NCI-H2196 treated with DMSO at 0.1 percent for 48 hours (cell line): ENCODE measurements at regions not wholly inside any gene's neighbourhood (a gene's known extent, or its start where the extent isn't known, plus 50 kb on each side); places are given as distances from the start of the nearest gene placed in this dataset.

Experiments used
- DNase-seq: peaks from one replicate; lab custom pipeline; 2025; ENCODE audit not compliant: unreplicated experiment; lab: John Stamatoyannopoulos, UW

DNA sequence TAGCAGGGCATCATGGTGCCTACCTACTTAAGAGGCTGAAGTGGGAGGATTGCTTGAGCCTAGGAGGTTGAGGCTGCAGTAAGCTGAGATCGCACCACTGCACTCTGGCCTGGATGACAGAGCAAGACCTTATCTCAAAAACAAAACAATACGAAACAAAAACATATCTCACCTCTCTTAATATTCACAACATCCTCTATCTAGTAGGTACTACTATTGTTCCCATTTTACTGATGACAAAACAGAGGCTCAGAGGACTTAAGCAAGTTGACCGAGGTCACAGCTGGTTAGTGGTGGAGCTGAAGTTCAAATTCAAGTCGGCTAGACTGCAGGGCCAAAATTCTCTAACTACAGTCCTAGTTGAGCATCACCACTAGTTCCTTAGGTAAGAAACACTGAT lies 172.3 kb upstream of the EEA1 start:
- no peak for DNase-seq

DNA sequence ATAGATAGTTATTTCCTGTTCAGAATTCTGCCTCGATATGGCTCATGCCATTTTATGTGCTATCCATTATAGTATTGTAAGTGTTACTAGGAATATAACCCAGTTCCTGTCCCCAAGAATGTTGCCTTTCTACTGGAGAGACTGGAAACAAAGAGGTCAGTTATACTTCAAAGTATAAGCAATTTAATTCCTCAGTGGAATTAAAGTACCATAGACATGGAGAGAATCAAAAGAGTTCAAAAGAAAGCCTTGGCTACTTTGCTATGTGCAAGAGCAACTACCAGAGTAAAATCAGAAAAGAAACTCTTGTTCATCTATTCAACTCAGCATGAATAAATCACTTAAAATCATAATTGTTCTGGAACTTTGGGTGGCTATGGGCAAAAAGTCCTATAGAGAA lies 173.2 kb upstream of the EEA1 start:
- DNase-seq = no peak

- no peak for DNase-seq
Measured at GRCh38 chr12:93102744-93103143, 173.6 kb upstream of the EEA1 start.

DNA sequence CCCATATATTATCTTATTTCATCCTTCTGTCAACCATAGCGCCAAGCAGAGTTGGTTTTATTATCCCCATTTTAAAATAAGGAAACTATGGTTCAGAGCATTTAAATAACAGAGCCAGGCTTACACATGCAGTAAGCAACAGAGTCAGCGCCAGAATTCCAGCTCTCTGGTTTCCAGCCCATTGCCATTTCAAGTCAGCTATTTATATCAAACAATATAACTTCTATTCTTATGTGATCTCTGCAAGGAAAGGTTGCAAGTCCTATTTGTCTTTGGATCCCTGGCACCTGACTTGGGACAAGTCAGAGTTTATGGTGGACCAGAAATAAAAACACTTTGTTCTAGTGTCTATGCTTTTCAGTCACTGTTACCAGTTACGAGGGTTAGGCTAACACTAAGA lies 174.1 kb upstream of the EEA1 start:
- DNase-seq = no peak

- DNase-seq = no peak
Measured at GRCh38 chr12:93104535-93104934, 175.4 kb upstream of the EEA1 start.

DNA sequence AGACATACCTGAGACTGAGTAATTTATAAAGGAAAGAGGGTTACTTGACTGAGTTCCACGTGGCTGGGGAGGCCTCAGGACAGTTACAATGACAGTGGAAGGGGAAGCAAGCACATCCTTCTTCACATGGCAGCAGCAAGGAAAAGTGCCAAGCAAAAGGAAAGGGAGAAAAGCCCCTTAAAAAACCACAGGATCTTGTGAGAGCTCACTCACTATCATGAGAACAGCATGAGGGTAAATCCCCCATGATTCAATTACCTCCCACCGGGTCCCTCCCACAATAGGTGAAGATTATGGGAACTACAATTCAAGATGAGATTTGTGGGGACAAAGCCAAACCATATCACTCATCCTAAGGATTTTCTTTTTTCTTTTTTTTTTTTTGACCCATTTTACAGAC lies 177.8 kb upstream of the EEA1 start:
- DNase-seq = no peak

- DNase-seq = no peak
Measured at GRCh38 chr12:93107514-93108312, 178.6 kb upstream of the EEA1 start.

GRCh38 chr12:93108985-93109384 lies 179.9 kb upstream of the EEA1 start:
- no peak for DNase-seq

- no peak for DNase-seq
Measured at GRCh38 chr12:93109551-93110203, 180.6 kb upstream of the EEA1 start.

DNA sequence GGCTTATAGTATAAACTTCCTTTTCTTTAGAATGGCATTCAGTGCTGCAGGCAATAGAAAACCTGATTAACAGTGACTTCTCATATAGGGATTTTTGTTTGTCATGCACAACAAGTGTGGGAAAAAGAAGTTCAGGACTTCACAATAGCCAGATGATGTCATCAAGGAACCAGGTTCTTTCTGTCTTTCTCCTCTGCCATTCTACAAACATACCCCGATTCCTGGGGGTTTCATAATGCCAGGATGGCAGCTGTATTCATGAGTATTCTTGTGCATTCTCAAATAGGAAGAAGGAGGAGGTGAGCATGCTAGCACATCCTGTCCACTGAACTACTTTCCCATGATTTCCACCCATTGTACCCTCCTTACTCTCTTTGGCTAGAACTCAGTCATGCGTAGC lies 182.7 kb upstream of the EEA1 start:
- no peak for DNase-seq

GRCh38 chr12:93113317-93114006 lies 184.4 kb upstream of the EEA1 start:
- no peak for DNase-seq

- no peak for DNase-seq
Measured at GRCh38 chr12:93115198-93115601, 186.1 kb upstream of the EEA1 start.

DNA sequence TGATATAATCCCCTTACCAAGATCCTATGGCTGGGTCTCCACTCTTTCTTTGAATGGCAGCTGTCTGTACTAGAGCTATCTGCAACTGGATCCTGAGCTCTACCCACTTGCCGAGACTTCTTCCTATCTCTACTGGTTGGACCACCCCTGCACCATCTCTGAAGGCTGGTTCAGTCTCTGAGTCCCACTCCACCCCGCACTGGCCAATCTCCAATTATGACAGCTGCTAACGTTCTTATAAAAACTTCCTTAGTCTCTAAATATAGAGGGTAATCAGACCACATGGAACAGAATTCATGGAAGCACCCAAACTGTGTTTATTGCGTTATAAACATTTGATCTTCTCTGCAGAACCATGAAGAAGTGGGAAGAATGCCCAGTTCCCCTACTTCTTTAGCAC lies 186.6 kb upstream of the EEA1 start:
- no peak for DNase-seq

DNA sequence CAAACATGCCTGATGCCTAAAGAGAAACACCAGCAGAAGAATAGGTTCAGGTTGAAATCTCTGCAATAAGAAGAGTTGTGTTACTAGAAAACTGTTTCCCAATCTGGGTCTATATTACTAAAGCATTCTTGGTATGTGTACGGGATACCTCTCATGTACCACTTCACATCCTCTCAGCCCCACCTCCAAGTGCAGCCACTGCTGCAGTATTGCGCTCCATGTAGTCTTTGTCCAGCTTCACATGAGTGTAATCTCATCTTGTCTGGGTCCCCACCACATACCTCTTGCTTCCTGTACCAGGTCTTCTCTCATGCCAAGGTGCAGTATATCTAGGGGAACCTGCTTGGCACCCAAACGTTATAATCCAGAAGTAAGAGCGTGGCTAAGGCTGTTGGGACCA lies 187.5 kb upstream of the EEA1 start:
- no peak for DNase-seq

- no peak for DNase-seq
Measured at GRCh38 chr12:93121729-93122488, 192.8 kb upstream of the EEA1 start.

GRCh38 chr12:93122569-93123091 lies 193.5 kb upstream of the EEA1 start:
- no peak for DNase-seq

DNA sequence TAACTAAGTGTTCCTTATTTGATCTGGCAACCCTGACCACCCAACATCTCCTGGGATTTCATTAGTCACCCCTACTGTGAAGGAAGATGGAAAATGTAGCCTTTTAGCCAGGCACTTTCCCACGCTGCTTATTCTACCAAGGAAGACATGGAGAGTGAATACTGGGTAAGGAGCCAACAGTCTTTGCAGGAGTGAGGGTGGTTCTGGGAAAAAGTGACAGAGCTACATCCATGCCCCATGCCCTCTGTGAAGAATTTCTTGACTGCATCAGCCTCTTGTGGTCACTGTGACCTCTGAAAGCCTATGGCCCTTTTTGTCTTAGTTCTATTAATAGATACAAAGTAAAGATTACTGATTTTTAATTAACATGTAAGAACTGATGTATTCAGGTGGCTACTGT lies 196.0 kb upstream of the EEA1 start:
- no peak for DNase-seq

GRCh38 chr12:93126069-93126474 lies 197.0 kb upstream of the EEA1 start:
- no peak for DNase-seq

DNA sequence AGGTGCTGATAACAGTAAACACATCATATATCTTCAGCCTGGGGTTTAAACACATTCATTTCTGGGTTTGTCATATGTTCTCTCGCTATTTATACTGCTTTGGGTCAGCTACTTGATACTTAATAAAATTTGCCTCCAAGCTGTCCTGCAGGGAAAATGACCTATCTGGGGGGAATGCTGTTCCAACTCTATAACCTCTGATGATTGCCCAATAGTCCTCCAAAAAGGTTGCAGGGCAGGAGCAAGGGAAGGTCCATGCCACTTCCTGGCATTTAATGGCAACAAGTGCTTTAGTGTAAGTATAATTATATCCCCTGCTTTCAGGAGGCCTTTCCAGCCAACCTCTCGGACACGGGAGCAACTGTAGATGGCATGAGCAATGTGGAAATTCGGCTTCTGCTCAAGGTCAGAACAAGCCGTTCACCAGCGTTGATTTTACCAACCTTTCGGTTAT lies 198.0 kb upstream of the EEA1 start:
- no peak for DNase-seq

GRCh38 chr12:93127582-93128331 lies 198.7 kb upstream of the EEA1 start:
- no peak for DNase-seq
